ENCODE measurements at regions not wholly inside any gene's neighbourhood (a gene's known extent, or its start where the extent isn't known, plus 50 kb on each side); places are given as distances from the start of the nearest gene placed in this dataset.

DNA sequence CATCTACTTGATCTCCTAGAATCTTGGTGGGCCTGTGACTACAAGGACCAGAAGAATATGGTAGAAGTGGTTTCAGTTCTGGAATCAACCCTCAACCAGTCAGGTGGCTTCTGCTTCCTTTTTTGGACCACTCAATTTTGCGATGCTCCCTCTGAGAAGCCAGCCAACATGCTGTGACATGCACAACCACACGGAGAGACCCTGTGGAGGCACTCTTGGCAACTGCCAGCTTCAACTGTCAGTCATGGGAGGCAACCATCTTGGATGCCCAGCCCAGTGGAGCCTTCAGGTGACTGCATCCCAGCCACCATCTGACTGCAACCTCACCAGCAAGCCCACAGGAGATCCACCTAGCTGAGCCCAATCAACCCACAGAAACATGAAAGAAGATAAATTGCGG is 137.3 kb downstream of the FAM114A2 start:
- H3K27me3 ChIP-seq (ENCODE audit: control insufficient read depth, insufficient read depth, low read length), result no peaks in the 10 kb centered on the region; the same call in 1 of the 2 replicates
- DNase-seq (ENCODE audit: low read depth, low spot score) (no peak), ATAC-seq (no peak)
- intact Hi-C loops (cut with micrococcal nuclease; ENCODE audit: unreplicated experiment) (no loop called here), in situ Hi-C loops (cut with HindIII; ENCODE audit: low pct_unique_long_range_greater_than_20kb, low sequenced_read_pairs) (no loop called here)
- no peak overlapping the region for H3K27ac ChIP-seq (ENCODE audit: low read length)
- ChIA-PET CTCF (no interaction called here), POLR2A (no interaction called here)
- H3K4me1 ChIP-seq (ENCODE audit: control insufficient read depth, insufficient read depth, low read length), result no peaks in the 10 kb centered on the region
- H3K9me3 ChIP-seq (ENCODE audit: control insufficient read depth, insufficient read depth, low read depth, low read length), result no peaks in the 10 kb centered on the region
- no peaks in the 10 kb centered on the region for H3K36me3 ChIP-seq (ENCODE audit: control insufficient read depth, insufficient read depth, low read length)
- no TSS peak for BruUV-seq (replicated peaks)
- no peak overlapping the region for H3K4me3 ChIP-seq (ENCODE audit: low read depth in 2 of 2, low read length in 2 of 2)
- TF ChIP-seq, protein P1, sequence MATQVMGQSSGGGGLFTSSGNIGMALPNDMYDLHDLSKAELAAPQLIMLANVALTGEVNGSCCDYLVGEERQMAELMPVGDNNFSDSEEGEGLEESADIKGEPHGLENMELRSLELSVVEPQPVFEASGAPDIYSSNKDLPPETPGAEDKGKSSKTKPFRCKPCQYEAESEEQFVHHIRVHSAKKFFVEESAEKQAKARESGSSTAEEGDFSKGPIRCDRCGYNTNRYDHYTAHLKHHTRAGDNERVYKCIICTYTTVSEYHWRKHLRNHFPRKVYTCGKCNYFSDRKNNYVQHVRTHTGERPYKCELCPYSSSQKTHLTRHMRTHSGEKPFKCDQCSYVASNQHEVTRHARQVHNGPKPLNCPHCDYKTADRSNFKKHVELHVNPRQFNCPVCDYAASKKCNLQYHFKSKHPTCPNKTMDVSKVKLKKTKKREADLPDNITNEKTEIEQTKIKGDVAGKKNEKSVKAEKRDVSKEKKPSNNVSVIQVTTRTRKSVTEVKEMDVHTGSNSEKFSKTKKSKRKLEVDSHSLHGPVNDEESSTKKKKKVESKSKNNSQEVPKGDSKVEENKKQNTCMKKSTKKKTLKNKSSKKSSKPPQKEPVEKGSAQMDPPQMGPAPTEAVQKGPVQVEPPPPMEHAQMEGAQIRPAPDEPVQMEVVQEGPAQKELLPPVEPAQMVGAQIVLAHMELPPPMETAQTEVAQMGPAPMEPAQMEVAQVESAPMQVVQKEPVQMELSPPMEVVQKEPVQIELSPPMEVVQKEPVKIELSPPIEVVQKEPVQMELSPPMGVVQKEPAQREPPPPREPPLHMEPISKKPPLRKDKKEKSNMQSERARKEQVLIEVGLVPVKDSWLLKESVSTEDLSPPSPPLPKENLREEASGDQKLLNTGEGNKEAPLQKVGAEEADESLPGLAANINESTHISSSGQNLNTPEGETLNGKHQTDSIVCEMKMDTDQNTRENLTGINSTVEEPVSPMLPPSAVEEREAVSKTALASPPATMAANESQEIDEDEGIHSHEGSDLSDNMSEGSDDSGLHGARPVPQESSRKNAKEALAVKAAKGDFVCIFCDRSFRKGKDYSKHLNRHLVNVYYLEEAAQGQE (IDR thresholded peaks at IDR 0.05; ENCODE audit: insufficient read depth in 1 of 2, low read depth in 2 of 2, low read length in 1 of 2), result no peak
- TF ChIP-seq SIN3A (IDR thresholded peaks at IDR 0.05; ENCODE audit: borderline replicate concordance, insufficient read depth, low read depth, low read length) (no peak), TCF7L2 (IDR thresholded peaks at IDR 0.05; ENCODE audit: low read depth, low read length) (no peak)

DNA sequence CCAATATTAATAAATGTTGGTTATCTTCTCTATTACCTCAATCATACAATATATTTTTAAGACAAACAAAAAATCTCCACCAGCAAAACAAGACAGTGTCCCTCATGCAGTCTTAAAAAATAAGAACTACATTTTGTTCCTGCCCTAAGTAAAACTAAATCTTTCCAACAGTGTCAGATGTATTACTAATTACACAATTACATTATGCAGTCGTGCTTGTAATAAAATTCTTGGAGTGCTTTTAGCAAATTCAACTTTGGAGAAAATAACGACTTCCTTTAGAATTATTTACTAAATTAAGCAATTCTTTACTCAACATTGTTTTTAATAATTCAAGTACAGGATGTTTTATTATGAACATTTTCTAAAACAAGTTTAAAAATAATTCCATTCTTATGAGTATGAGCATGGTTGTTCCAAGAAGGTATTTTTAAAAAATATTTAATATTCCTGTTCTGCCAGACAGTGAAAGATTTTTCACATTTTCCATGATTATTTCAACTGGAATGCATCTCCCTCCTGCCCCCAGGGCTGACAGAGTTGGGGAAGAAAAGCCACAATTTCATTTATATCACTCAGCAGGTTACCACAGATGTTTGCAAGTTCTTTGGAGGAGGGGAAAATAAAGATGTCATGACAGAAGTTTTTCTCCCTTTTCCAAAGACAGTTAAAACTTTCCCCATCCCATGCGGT is 137.9 kb downstream of the FAM114A2 start:
- Histone ChIP-seq H3K36me3 (ENCODE audit: control insufficient read depth, insufficient read depth, low read length) (no peaks in the 10 kb centered on the region), H3K4me1 (ENCODE audit: control insufficient read depth, insufficient read depth, low read length) (no peaks in the 10 kb centered on the region), H3K4me3 (ENCODE audit: low read depth in 2 of 2, low read length in 2 of 2) (no peak overlapping the region), H3K27me3 (ENCODE audit: control insufficient read depth, insufficient read depth, low read length) (no peaks in the 10 kb centered on the region; the same call in 1 of the 2 replicates), H3K27ac (ENCODE audit: low read length) (no peak overlapping the region), H3K9me3 (ENCODE audit: control insufficient read depth, insufficient read depth, low read depth, low read length) (no peaks in the 10 kb centered on the region)
- ATAC-seq, result no peak
- intact Hi-C loops (cut with micrococcal nuclease; ENCODE audit: unreplicated experiment), result no loop called here
- ChIA-PET POLR2A (no interaction called here), CTCF (no interaction called here)
- in situ Hi-C loops (cut with HindIII; ENCODE audit: low pct_unique_long_range_greater_than_20kb, low sequenced_read_pairs), result no loop called here
- TF ChIP-seq TCF7L2 (IDR thresholded peaks at IDR 0.05; ENCODE audit: low read depth, low read length), result no peak
- TF ChIP-seq SIN3A (IDR thresholded peaks at IDR 0.05; ENCODE audit: borderline replicate concordance, insufficient read depth, low read depth, low read length), result no peak
- TF ChIP-seq, protein P2, sequence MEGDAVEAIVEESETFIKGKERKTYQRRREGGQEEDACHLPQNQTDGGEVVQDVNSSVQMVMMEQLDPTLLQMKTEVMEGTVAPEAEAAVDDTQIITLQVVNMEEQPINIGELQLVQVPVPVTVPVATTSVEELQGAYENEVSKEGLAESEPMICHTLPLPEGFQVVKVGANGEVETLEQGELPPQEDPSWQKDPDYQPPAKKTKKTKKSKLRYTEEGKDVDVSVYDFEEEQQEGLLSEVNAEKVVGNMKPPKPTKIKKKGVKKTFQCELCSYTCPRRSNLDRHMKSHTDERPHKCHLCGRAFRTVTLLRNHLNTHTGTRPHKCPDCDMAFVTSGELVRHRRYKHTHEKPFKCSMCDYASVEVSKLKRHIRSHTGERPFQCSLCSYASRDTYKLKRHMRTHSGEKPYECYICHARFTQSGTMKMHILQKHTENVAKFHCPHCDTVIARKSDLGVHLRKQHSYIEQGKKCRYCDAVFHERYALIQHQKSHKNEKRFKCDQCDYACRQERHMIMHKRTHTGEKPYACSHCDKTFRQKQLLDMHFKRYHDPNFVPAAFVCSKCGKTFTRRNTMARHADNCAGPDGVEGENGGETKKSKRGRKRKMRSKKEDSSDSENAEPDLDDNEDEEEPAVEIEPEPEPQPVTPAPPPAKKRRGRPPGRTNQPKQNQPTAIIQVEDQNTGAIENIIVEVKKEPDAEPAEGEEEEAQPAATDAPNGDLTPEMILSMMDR (IDR thresholded peaks at IDR 0.05), result no peak
- BruUV-seq (replicated peaks), result no TSS peak
- no peak for DNase-seq (ENCODE audit: low read depth, low spot score)

DNA sequence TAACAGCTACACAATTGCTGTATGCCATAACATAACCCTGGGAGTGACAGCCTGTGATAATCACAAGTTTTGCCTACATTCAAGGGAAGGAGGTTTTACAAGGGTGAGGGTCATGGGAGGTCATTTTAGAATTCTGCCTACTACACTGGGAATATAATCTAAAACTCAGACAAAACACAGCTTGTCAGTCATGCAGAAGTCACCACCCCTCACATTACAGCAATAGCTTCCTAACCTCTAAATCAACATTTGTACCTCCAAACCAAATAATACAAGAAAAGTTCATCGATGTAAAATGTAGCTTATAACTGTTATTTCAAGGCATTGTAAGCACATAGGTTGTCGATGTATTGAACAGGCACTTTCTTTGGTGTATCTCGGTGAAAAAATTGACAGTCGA is 139.0 kb downstream of the FAM114A2 start:
- H3K36me3 ChIP-seq (ENCODE audit: control insufficient read depth, insufficient read depth, low read length), result no peaks in the 10 kb centered on the region
- no peak for ATAC-seq
- H3K9me3 ChIP-seq (ENCODE audit: control insufficient read depth, insufficient read depth, low read depth, low read length), result no peaks in the 10 kb centered on the region
- no TSS peak for BruUV-seq (replicated peaks)
- ChIA-PET POLR2A (no interaction called here), CTCF (no interaction called here)
- DNase-seq (ENCODE audit: low read depth, low spot score), result no peak
- H3K27ac ChIP-seq (ENCODE audit: low read length), result no peak overlapping the region
- H3K4me1 ChIP-seq (ENCODE audit: control insufficient read depth, insufficient read depth, low read length), result no peaks in the 10 kb centered on the region
- in situ Hi-C loops (cut with HindIII; ENCODE audit: low pct_unique_long_range_greater_than_20kb, low sequenced_read_pairs), result no loop called here
- no peaks in the 10 kb centered on the region; the same call in 1 of the 2 replicates for H3K27me3 ChIP-seq (ENCODE audit: control insufficient read depth, insufficient read depth, low read length)
- intact Hi-C loops (cut with micrococcal nuclease; ENCODE audit: unreplicated experiment), result no loop called here
- TF ChIP-seq POLR2AphosphoS5 (IDR thresholded peaks at IDR 0.05; ENCODE audit: low read depth, low read length) (no peak), SIN3A (IDR thresholded peaks at IDR 0.05; ENCODE audit: borderline replicate concordance, insufficient read depth, low read depth, low read length) (no peak), TCF7L2 (IDR thresholded peaks at IDR 0.05; ENCODE audit: low read depth, low read length) (no peak)
- TF ChIP-seq, protein P1 (IDR thresholded peaks at IDR 0.05; ENCODE audit: insufficient read depth in 1 of 2, low read depth in 2 of 2, low read length in 1 of 2), result no peak
- TF ChIP-seq, protein P2 (IDR thresholded peaks at IDR 0.05), result no peak
- no peak overlapping the region for H3K4me3 ChIP-seq (ENCODE audit: low read depth in 2 of 2, low read length in 2 of 2)

All from Panc1 (cell line).